Naive thymus-derived CD4-positive, alpha-beta T cell (primary cell): ENCODE measurements at regions not wholly inside any gene's neighbourhood (a gene's known extent, or its start where the extent isn't known, plus 50 kb on each side); places are given as distances from the start of the nearest gene placed in this dataset.

Experiments used
- ATAC-seq: fragments of 150-1000 bp; cut with Tn5 transposase; 2 replicates; pipeline ENCODE4 v1.10.0; 2021; ENCODE audit warnings: mild to moderate bottlenecking, moderate library complexity
- CTCF ChIA-PET: fragments of 350-600 bp; sonication (Branson Sonifier 250); formaldehyde crosslinking; loops from one replicate; lab custom pipeline; 2021; ENCODE audit warnings: antibody characterized with exemption; lab: Charles Lee
- POLR2A ChIA-PET: fragments of 350-600 bp; sonication (Branson Sonifier 250); formaldehyde crosslinking; loops from one replicate; lab custom pipeline; 2021; ENCODE audit warnings: antibody characterized with exemption, inconsistent platforms; lab: Charles Lee
- DNase-seq, 9 donors: peaks; one replicate each; pipeline versions ENCODE4 v3.0.0 to v3.0.0-alpha.2; 2020 to 2022; ENCODE audit warnings: mixed read lengths in 1 of 9
- H3K27ac ChIP-seq: one replicate; pipeline ENCODE4 v1.7.0; 2013; ENCODE audit warnings: mild to moderate bottlenecking, low read depth, low read length, moderate library complexity
- H3K27me3 ChIP-seq, 2 donors: one replicate each; pipeline ENCODE4 v1.7.0; 2013; ENCODE audit warnings: low read length in 2 of 2, mild to moderate bottlenecking in 2 of 2, moderate library complexity in 2 of 2; ENCODE audit not compliant: control insufficient read depth in 2 of 2, insufficient read depth in 2 of 2
- H3K36me3 ChIP-seq, 3 experiments: 1 replicate in 2 of 3; 2 replicates in 1 of 3; pipeline ENCODE4 v1.7.0; 2013; ENCODE audit warnings: low read length in 3 of 3, mild to moderate bottlenecking in 3 of 3, moderate library complexity in 1 of 3; ENCODE audit not compliant: insufficient read depth in 3 of 3, control insufficient read depth in 2 of 3
- H3K4me1 ChIP-seq, 2 donors: one replicate each; pipeline ENCODE4 v1.7.0; 2013; ENCODE audit warnings: low read length in 2 of 2, mild to moderate bottlenecking in 2 of 2, moderate library complexity in 1 of 2; ENCODE audit not compliant: control insufficient read depth in 2 of 2, insufficient read depth in 2 of 2
- H3K4me3 ChIP-seq: 2 replicates; pipeline ENCODE4 v1.7.0; 2013; ENCODE audit warnings: mild to moderate bottlenecking, low read length
- H3K9me3 ChIP-seq, 3 experiments: 1 replicate in 2 of 3; 2 replicates in 1 of 3; pipeline ENCODE4 v1.7.0; 2013; ENCODE audit warnings: low read length in 3 of 3; ENCODE audit not compliant: control insufficient read depth in 2 of 3
- H3K27ac Mint-ChIP-seq, 9 donors: one replicate each; pipeline ENCODE4 v1.8.0; 2020 to 2022; ENCODE audit warnings: mixed read lengths in 9 of 9, mild to moderate bottlenecking in 8 of 9, moderate library complexity in 5 of 9, inconsistent platforms in 2 of 9
- H3K27me3 Mint-ChIP-seq, 5 donors: one replicate each; pipeline ENCODE4 v1.8.0; 2021 to 2022; ENCODE audit warnings: mixed read lengths in 5 of 5, mild to moderate bottlenecking in 1 of 5
- H3K36me3 Mint-ChIP-seq, 5 donors: one replicate each; pipeline ENCODE4 v1.8.0; 2020 to 2022; ENCODE audit warnings: mixed read lengths in 5 of 5, mild to moderate bottlenecking in 3 of 5, inconsistent platforms in 1 of 5
- H3K4me1 Mint-ChIP-seq, 7 donors: one replicate each; pipeline ENCODE4 v1.8.0; 2020 to 2022; ENCODE audit warnings: mixed read lengths in 7 of 7, mild to moderate bottlenecking in 3 of 7, inconsistent platforms in 1 of 7
- H3K4me3 Mint-ChIP-seq, 10 donors: one replicate each; pipeline ENCODE4 v1.8.0; 2020 to 2022; ENCODE audit warnings: mild to moderate bottlenecking in 10 of 10, mixed read lengths in 10 of 10, moderate library complexity in 6 of 10, inconsistent platforms in 2 of 10
- H3K9me3 Mint-ChIP-seq, 11 donors: one replicate each; pipeline ENCODE4 v1.8.0; 2020 to 2022; ENCODE audit warnings: mixed read lengths in 11 of 11, mild to moderate bottlenecking in 4 of 11, inconsistent platforms in 1 of 11, moderate library complexity in 1 of 11
- intact Hi-C, 2 donors: fragments of 100-400 bp; cut with micrococcal nuclease; formaldehyde crosslinking; loops; one replicate each; pipeline ENCODE4 v1.15.1; 2023

- Histone ChIP-seq H3K27me3 (no peaks in the 10 kb centered on the region), H3K9me3 (no peaks in the 10 kb centered on the region), H3K4me1 (no peaks in the 10 kb centered on the region), H3K4me3 (no peak overlapping the region), H3K27ac (no peak overlapping the region), H3K36me3 (no peaks in the 10 kb centered on the region)
- ChIA-PET POLR2A (no interaction called here), CTCF (no interaction called here)
- Mint-ChIP-seq H3K9me3 (peaks cover 0 to 16% (median 0%) of the 10 kb centered on the region in 11 donors), H3K36me3 (no peaks in the 10 kb centered on the region), H3K4me1 (no peaks in the 10 kb centered on the region), H3K4me3 (no peak overlapping the region), H3K27ac (no peak overlapping the region), H3K27me3 (peaks cover 0 to 10% (median 0%) of the 10 kb centered on the region in 5 donors)
- intact Hi-C loops, result no loop called here
- no peak for DNase-seq
- ATAC-seq, result no peak
These were observed 230.1 kb downstream of the CBLN1 start for GRCh38 chr16:49051576-49051975.

- CTCF ChIA-PET, result no interaction called here
- peaks cover 0 to 10% (median 0%) of the 10 kb centered on the region in 5 donors for H3K27me3 Mint-ChIP-seq
These were observed 231.0 kb downstream of the CBLN1 start for GRCh38 chr16:49050607-49051006.

DNA sequence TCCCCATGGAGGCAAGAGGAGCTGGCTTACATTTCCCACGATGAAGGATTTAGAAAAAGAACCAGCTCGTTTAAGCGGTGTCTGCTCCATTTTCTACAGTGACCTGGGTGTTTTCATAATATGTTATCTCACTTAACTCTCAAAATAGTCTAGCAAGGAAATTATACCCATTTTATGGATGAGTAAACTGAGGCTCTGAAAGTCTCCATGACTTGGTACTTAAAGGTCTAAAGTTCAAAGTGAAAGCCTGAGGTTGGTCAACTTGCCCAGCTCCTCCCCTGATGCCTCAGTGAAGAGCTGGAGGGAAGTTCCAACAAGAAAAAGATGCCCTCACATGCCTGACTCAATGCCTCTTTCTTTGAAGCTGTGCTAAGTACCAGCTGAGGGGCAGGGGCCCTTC lies 232.0 kb downstream of the CBLN1 start:
- no peak overlapping the region for H3K4me3 ChIP-seq
- intact Hi-C loops, result no loop called here
- no peak overlapping the region for H3K27ac ChIP-seq
- ATAC-seq, result no peak
- no peaks in the 10 kb centered on the region for H3K4me1 Mint-ChIP-seq
- H3K4me3 Mint-ChIP-seq, result no peak overlapping the region
- ChIA-PET CTCF (no interaction called here), POLR2A (no interaction called here)
- H3K27ac Mint-ChIP-seq, result no peak overlapping the region
- H3K9me3 Mint-ChIP-seq, result peaks cover 0 to 20% (median 4%) of the 10 kb centered on the region in 11 donors
- no peak for DNase-seq
- no peaks in the 10 kb centered on the region for H3K27me3 ChIP-seq
- H3K36me3 Mint-ChIP-seq, result peaks cover 0 to 3% (median 0%) of the 10 kb centered on the region in 5 donors
- no peaks in the 10 kb centered on the region for H3K9me3 ChIP-seq
- no peaks in the 10 kb centered on the region for H3K4me1 ChIP-seq
- H3K36me3 ChIP-seq, result no peaks in the 10 kb centered on the region
- peaks cover 0 to 8% (median 0%) of the 10 kb centered on the region in 5 donors for H3K27me3 Mint-ChIP-seq

More at GRCh38 chr16:49050607-49051006, 231.0 kb downstream of the CBLN1 start:
- peaks cover 0 to 20% (median 4%) of the 10 kb centered on the region in 11 donors for H3K9me3 Mint-ChIP-seq
- intact Hi-C loops, result no loop called here
- no peak overlapping the region for H3K4me3 Mint-ChIP-seq
- POLR2A ChIA-PET, result no interaction called here
- Histone ChIP-seq H3K9me3 (no peaks in the 10 kb centered on the region), H3K4me3 (no peak overlapping the region), H3K4me1 (no peaks in the 10 kb centered on the region), H3K27me3 (no peaks in the 10 kb centered on the region), H3K36me3 (no peaks in the 10 kb centered on the region), H3K27ac (no peak overlapping the region)
- ATAC-seq (no peak), DNase-seq (no peak)
- H3K27ac Mint-ChIP-seq, result no peak overlapping the region
- H3K4me1 Mint-ChIP-seq, result no peaks in the 10 kb centered on the region
- peaks cover 0 to 3% (median 0%) of the 10 kb centered on the region in 5 donors for H3K36me3 Mint-ChIP-seq

DNA sequence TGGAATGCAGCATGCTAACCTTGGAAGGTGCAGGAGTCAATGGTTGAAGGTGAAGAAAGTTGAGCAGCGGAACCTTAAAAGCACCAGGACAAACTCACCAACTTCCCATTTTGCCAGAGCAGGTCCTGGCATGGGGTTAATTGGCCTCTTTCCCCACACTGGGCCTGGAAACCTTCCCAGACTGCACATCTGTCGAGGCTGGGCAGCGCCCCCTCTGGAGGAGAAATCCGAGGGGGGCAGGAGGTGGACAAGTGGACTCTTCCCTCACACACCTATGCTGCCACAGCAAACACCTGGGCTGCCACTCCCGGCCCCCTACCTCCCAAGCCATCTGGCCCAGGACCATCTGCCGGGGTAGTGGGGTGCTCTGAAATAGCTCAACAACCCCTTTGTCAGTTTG lies 232.4 kb downstream of the CBLN1 start:
- CTCF ChIA-PET, result no interaction called here
- no peak overlapping the region for H3K27ac Mint-ChIP-seq
- H3K36me3 Mint-ChIP-seq, result peaks cover 0 to 3% (median 0%) of the 10 kb centered on the region in 5 donors
- no peak for ATAC-seq
- Histone ChIP-seq H3K4me1 (no peaks in the 10 kb centered on the region), H3K36me3 (no peaks in the 10 kb centered on the region), H3K27me3 (no peaks in the 10 kb centered on the region), H3K4me3 (no peak overlapping the region), H3K27ac (no peak overlapping the region), H3K9me3 (no peaks in the 10 kb centered on the region)
- no peak for DNase-seq
- H3K4me3 Mint-ChIP-seq, result no peak overlapping the region
- intact Hi-C loops, result no loop called here
- peaks cover 0 to 22% (median 4%) of the 10 kb centered on the region in 11 donors for H3K9me3 Mint-ChIP-seq
- H3K27me3 Mint-ChIP-seq, result peaks cover 0 to 8% (median 0%) of the 10 kb centered on the region in 5 donors
- POLR2A ChIA-PET, result no interaction called here
- no peaks in the 10 kb centered on the region for H3K4me1 Mint-ChIP-seq

GRCh38 chr16:49048557-49048956 lies 233.1 kb downstream of the CBLN1 start:
- ATAC-seq (no peak), DNase-seq (no peak)
- peaks cover 0 to 8% (median 0%) of the 10 kb centered on the region in 5 donors for H3K27me3 Mint-ChIP-seq
- no peak overlapping the region for H3K4me3 ChIP-seq
- peaks cover 0 to 22% (median 4%) of the 10 kb centered on the region in 11 donors for H3K9me3 Mint-ChIP-seq
- H3K9me3 ChIP-seq, result no peaks in the 10 kb centered on the region
- no peak overlapping the region for H3K4me3 Mint-ChIP-seq
- no peaks in the 10 kb centered on the region for H3K4me1 Mint-ChIP-seq
- H3K27ac Mint-ChIP-seq, result no peak overlapping the region
- intact Hi-C loops, result no loop called here
- CTCF ChIA-PET, result no interaction called here
- H3K27ac ChIP-seq, result no peak overlapping the region
- POLR2A ChIA-PET, result no interaction called here
- no peaks in the 10 kb centered on the region for H3K27me3 ChIP-seq
- H3K36me3 ChIP-seq, result no peaks in the 10 kb centered on the region
- no peaks in the 10 kb centered on the region for H3K4me1 ChIP-seq
- peaks cover 0 to 3% (median 0%) of the 10 kb centered on the region in 5 donors for H3K36me3 Mint-ChIP-seq

DNA sequence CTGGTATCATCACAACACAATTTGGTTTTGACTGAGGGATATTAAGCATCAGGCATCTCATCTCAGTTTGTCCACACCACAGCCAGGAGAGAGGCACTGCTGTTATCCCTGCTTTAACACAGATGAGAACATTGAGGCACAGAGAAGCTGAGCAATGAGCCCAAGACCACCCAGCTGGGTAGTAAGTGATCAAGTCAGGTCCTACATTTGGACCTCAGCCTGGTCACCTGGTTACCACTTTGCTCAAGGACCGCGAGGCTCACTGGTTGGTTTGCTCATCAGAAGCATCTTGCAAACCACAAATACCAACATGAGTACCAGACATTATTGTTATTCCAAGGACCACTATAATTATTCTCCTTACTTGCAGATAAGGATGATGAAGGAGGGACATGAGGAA lies 245.5 kb downstream of the CBLN1 start:
- H3K27me3 Mint-ChIP-seq, result no peaks in the 10 kb centered on the region
- H3K9me3 Mint-ChIP-seq, result peaks cover 0 to 29% (median 10%) of the 10 kb centered on the region in 11 donors
- no peak overlapping the region for H3K27ac Mint-ChIP-seq
- CTCF ChIA-PET, result no interaction called here
- H3K27ac ChIP-seq, result no peak overlapping the region
- H3K4me3 Mint-ChIP-seq, result no peak overlapping the region
- no peak for DNase-seq
- H3K9me3 ChIP-seq, result no peaks in the 10 kb centered on the region
- intact Hi-C loops, result no loop called here
- H3K27me3 ChIP-seq, result no peaks in the 10 kb centered on the region
- no peaks in the 10 kb centered on the region for H3K36me3 Mint-ChIP-seq
- no peaks in the 10 kb centered on the region for H3K4me1 Mint-ChIP-seq
- no peak for ATAC-seq
- H3K36me3 ChIP-seq, result no peaks in the 10 kb centered on the region
- no peaks in the 10 kb centered on the region for H3K4me1 ChIP-seq
- no peak overlapping the region for H3K4me3 ChIP-seq
- POLR2A ChIA-PET, result no interaction called here

DNA sequence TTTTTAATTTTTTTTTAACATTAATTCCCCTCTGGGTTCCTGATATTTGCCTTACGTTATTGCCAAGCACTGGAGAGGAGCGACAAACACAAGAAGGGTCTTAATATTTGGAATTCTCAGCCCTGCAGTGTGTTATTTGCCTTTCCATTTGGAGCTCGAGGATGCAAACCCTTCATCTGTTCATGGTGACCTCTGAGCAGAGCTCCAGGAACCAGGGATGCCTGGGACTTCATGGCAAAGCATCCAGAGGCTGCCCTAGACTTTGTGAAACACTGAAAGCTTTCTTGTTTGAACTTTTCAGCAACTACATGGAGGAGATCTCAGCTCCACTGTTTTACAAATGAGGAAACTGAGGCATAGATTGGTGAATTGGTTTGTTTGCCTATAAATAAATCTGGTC lies 254.2 kb downstream of the CBLN1 start:
- Mint-ChIP-seq H3K4me1 (peaks cover 0 to 1% (median 0%) of the 10 kb centered on the region in 7 donors), H3K4me3 (no peak overlapping the region), H3K36me3 (no peaks in the 10 kb centered on the region), H3K9me3 (peaks cover 0 to 20% (median 7%) of the 10 kb centered on the region in 11 donors), H3K27ac (no peak overlapping the region), H3K27me3 (peaks cover 0 to 11% (median 7%) of the 10 kb centered on the region in 5 donors)
- H3K27me3 ChIP-seq, result no peaks in the 10 kb centered on the region
- no peaks in the 10 kb centered on the region for H3K9me3 ChIP-seq
- intact Hi-C loops, result no loop called here
- ChIA-PET POLR2A (no interaction called here), CTCF (no interaction called here)
- H3K36me3 ChIP-seq, result no peaks in the 10 kb centered on the region
- ATAC-seq, result no peak
- H3K4me1 ChIP-seq, result no peaks in the 10 kb centered on the region
- no peak overlapping the region for H3K27ac ChIP-seq
- no peak overlapping the region for H3K4me3 ChIP-seq
- DNase-seq, result no peak
